PC-9 (cell line): ENCODE measurements at regions not wholly inside any gene's neighbourhood (a gene's known extent, or its start where the extent isn't known, plus 50 kb on each side); places are given as distances from the start of the nearest gene placed in this dataset.

Experiments used
- BruUV-seq: library from RNA; stranded (reverse); fragments of 400-500 nt; replicated peaks from 2 replicates; lab custom pipeline; 2021; lab: Mats Ljungman, UMichigan
- CTCF ChIA-PET: fragments of 300-600 bp; sonication (Branson Sonifier 250); formaldehyde crosslinking; loops from one replicate; lab custom pipeline; 2022; ENCODE audit warnings: antibody characterized with exemption; lab: Charles Lee
- POLR2A ChIA-PET: fragments of 300-600 bp; sonication (Branson Sonifier 250); formaldehyde crosslinking; loops from one replicate; lab custom pipeline; 2022; ENCODE audit warnings: antibody characterized with exemption; ENCODE audit not compliant: unreplicated experiment; lab: Charles Lee
- DNase-seq, 2 experiments: peaks; one replicate each; pipeline versions ENCODE4 v3.0.0 to v3.0.0-alpha.2; 2015 to 2022; ENCODE audit warnings: mixed read lengths in 1 of 2
- H2AFZ ChIP-seq: fragments of 200-600 bp; sonication (generic); 2 replicates; pipeline ENCODE4 v1.8.1; 2017; ENCODE audit warnings: antibody characterized with exemption
- H3F3A ChIP-seq: fragments of 200-600 bp; sonication (generic); 2 replicates; pipeline ENCODE4 v1.8.1; 2017; ENCODE audit warnings: antibody characterized with exemption, mild to moderate bottlenecking, low read depth; ENCODE audit not compliant: insufficient read depth
- H3K27ac ChIP-seq: fragments of 200-600 bp; sonication (generic); 2 replicates; pipeline ENCODE4 v1.6.1; 2016; ENCODE audit warnings: mixed run types
- H3K27me3 ChIP-seq: fragments of 200-600 bp; sonication (generic); 2 replicates; pipeline ENCODE4 v1.6.1; 2016; ENCODE audit warnings: low read depth, mixed run types; ENCODE audit not compliant: insufficient read depth
- H3K36me3 ChIP-seq: fragments of 200-600 bp; sonication (generic); 2 replicates; pipeline ENCODE4 v1.6.1; 2016; ENCODE audit warnings: low read depth, mixed run types
- H3K4me1 ChIP-seq: fragments of 200-600 bp; sonication (generic); replicated peaks from 2 replicates; pipeline ENCODE4 v1.6.1; 2016; ENCODE audit warnings: mixed run types; ENCODE audit not compliant: insufficient read depth
- H3K4me2 ChIP-seq: fragments of 200-600 bp; sonication (generic); 2 replicates; pipeline ENCODE4 v1.6.1; 2017; ENCODE audit warnings: mixed run types
- H3K4me3 ChIP-seq: fragments of 200-600 bp; sonication (generic); 2 replicates; pipeline ENCODE4 v1.6.1; 2016; ENCODE audit warnings: mixed run types
- H3K79me2 ChIP-seq: fragments of 200-600 bp; sonication (generic); 2 replicates; pipeline ENCODE4 v1.6.1; 2017; ENCODE audit warnings: low read depth, mixed run types
- H3K9me2 ChIP-seq: fragments of 200-600 bp; sonication (generic); 2 replicates; pipeline ENCODE4 v1.8.1; 2017; ENCODE audit warnings: mild to moderate bottlenecking; ENCODE audit not compliant: insufficient read depth
- H3K9me3 ChIP-seq: fragments of 200-600 bp; sonication (generic); 2 replicates; pipeline ENCODE4 v1.8.1; 2016; ENCODE audit warnings: low read depth; ENCODE audit not compliant: insufficient read depth
- H4K20me1 ChIP-seq: fragments of 200-600 bp; sonication (generic); 2 replicates; pipeline ENCODE4 v1.8.1; 2017; ENCODE audit not compliant: insufficient read depth
- CTCF ChIP-seq: fragments of 200-600 bp; sonication (generic); conservative IDR thresholded peaks from 2 replicates; pipeline ENCODE4 v1.6.1; 2017; ENCODE audit warnings: mixed run types, antibody characterized with exemption, mild to moderate bottlenecking, moderate library complexity
- EZH2 ChIP-seq: fragments of 200-600 bp; sonication (generic); IDR thresholded peaks from 2 replicates; pipeline ENCODE4 v1.8.0; 2017; ENCODE audit warnings: antibody characterized with exemption, low read depth
- intact Hi-C: fragments of 100-400 bp; cut with micrococcal nuclease; formaldehyde crosslinking; loops from one replicate; pipeline ENCODE4 v1.10.0; 2022; ENCODE audit not compliant: unreplicated experiment

- BruUV-seq, result no TSS peak
- Histone ChIP-seq H3K4me3 (no peak overlapping the region), H3K27me3 (no peaks in the 10 kb centered on the region)
Measured at GRCh38 chr3:68485051-68485450, 447.3 kb downstream of the TAFA4 start.

GRCh38 chr3:68483601-68484000, 448.7 kb downstream of the TAFA4 start:
- intact Hi-C loops, result no loop called here
- no TSS peak for BruUV-seq
- Histone ChIP-seq H3K4me2 (no peak overlapping the region), H3K27ac (no peak overlapping the region), H3K4me1 (no peaks in the 10 kb centered on the region), H3K27me3 (no peaks in the 10 kb centered on the region), H3K9me2 (no peaks in the 10 kb centered on the region), H4K20me1 (no peaks in the 10 kb centered on the region), H3K4me3 (no peak overlapping the region), H3K36me3 (no peaks in the 10 kb centered on the region), H3K9me3 (no peaks in the 10 kb centered on the region), H2AFZ (no peak overlapping the region), H3K79me2 (no peaks in the 10 kb centered on the region), H3F3A (no peaks in the 10 kb centered on the region)
- ChIA-PET POLR2A (no interaction called here), CTCF (no interaction called here)
- no peak for TF ChIP-seq EZH2
- no peak for TF ChIP-seq CTCF
- DNase-seq, result no peak

More at GRCh38 chr3:68485051-68485450, 447.3 kb downstream of the TAFA4 start:
- Histone ChIP-seq H3K4me1 (no peaks in the 10 kb centered on the region), H3K36me3 (no peaks in the 10 kb centered on the region), H3K27ac (no peak overlapping the region), H3F3A (no peaks in the 10 kb centered on the region), H4K20me1 (no peaks in the 10 kb centered on the region), H3K79me2 (no peaks in the 10 kb centered on the region), H3K9me2 (no peaks in the 10 kb centered on the region), H3K9me3 (no peaks in the 10 kb centered on the region), H3K4me2 (no peak overlapping the region), H2AFZ (no peak overlapping the region)
- CTCF ChIA-PET, result no interaction called here
- TF ChIP-seq CTCF (no peak), EZH2 (no peak)
- intact Hi-C loops, result no loop called here
- DNase-seq, result no peak
- POLR2A ChIA-PET, result no interaction called here

GRCh38 chr3:68483041-68483440, 449.3 kb downstream of the TAFA4 start:
- DNase-seq, result no peak
- Histone ChIP-seq H3K4me1 (no peaks in the 10 kb centered on the region), H3K79me2 (no peaks in the 10 kb centered on the region), H3K36me3 (no peaks in the 10 kb centered on the region), H2AFZ (no peak overlapping the region), H4K20me1 (no peaks in the 10 kb centered on the region), H3K9me3 (no peaks in the 10 kb centered on the region), H3K4me3 (no peak overlapping the region), H3K4me2 (no peak overlapping the region), H3K27ac (no peak overlapping the region), H3K27me3 (no peaks in the 10 kb centered on the region), H3K9me2 (no peaks in the 10 kb centered on the region), H3F3A (no peaks in the 10 kb centered on the region)
- no TSS peak for BruUV-seq
- intact Hi-C loops, result no loop called here
- POLR2A ChIA-PET, result no interaction called here
- CTCF ChIA-PET, result no interaction called here
- TF ChIP-seq CTCF (no peak), EZH2 (no peak)
